Colonic mucosa (tissue), 4 donors: ENCODE measurements at regions not wholly inside any gene's neighbourhood (a gene's known extent, or its start where the extent isn't known, plus 50 kb on each side); places are given as distances from the start of the nearest gene placed in this dataset.

Source experiments
- DNase-seq: peaks from one replicate; pipeline ENCODE4 v3.0.0-alpha.2; 2020
- H3K27ac ChIP-seq: fragments of 200-600 bp; one replicate; pipeline ENCODE4 v1.8.0; 2021
- H3K27me3 ChIP-seq: fragments of 200-600 bp; one replicate; pipeline ENCODE4 v1.8.0; 2021
- H3K36me3 ChIP-seq: fragments of 200-600 bp; one replicate; pipeline ENCODE4 v1.8.0; 2021
- H3K4me1 ChIP-seq: fragments of 200-600 bp; one replicate; pipeline ENCODE4 v1.8.0; 2021; ENCODE audit warnings: mild to moderate bottlenecking
- H3K4me3 ChIP-seq: fragments of 200-600 bp; one replicate; pipeline ENCODE4 v1.8.0; 2021
- H3K9ac ChIP-seq, 2 donors: one replicate each; pipeline ENCODE4 v1.7.0; 2013; ENCODE audit warnings: control low read depth in 2 of 2, low read depth in 2 of 2, low read length in 2 of 2
- H3K9me3 ChIP-seq: fragments of 200-600 bp; one replicate; pipeline ENCODE4 v1.8.0; 2021
- CTCF ChIP-seq: fragments of 200-600 bp; IDR thresholded peaks from one replicate; pipeline ENCODE4 v1.8.0; 2022; ENCODE audit warnings: antibody characterized with exemption, mild to moderate bottlenecking
- intact Hi-C: fragments of 100-400 bp; cut with DNase I; formaldehyde crosslinking; loops from one replicate; pipeline ENCODE4 v1.14.1; 2022
- donor health status: healthy.
- donor health status: DM: no; HTN: no; CAD: no.
- donor health status: DM: no; HTN: no; CAD: no.

- Histone ChIP-seq H3K9ac (no peak overlapping the region), H3K4me3 (no peak overlapping the region), H3K9me3 (no peaks in the 10 kb centered on the region), H3K36me3 (no peaks in the 10 kb centered on the region), H3K4me1 (no peaks in the 10 kb centered on the region), H3K27me3 (no peaks in the 10 kb centered on the region), H3K27ac (no peak overlapping the region)
- no peak for DNase-seq
- no peak for TF ChIP-seq CTCF
- intact Hi-C loops, result no loop called here
Observed at GRCh38 chr17:77505181-77505639, 364.4 kb downstream of the SEC14L1 start.

GRCh38 chr17:77506371-77506991, 365.7 kb downstream of the SEC14L1 start:
- H3K36me3 ChIP-seq, result no peaks in the 10 kb centered on the region
- H3K4me3 ChIP-seq, result no peak overlapping the region
- no peak for TF ChIP-seq CTCF
- no peaks in the 10 kb centered on the region for H3K9me3 ChIP-seq
- no peak overlapping the region for H3K9ac ChIP-seq
- no peaks in the 10 kb centered on the region for H3K4me1 ChIP-seq
- no peaks in the 10 kb centered on the region for H3K27me3 ChIP-seq
- no peak for DNase-seq
- intact Hi-C loops, result no loop called here
- H3K27ac ChIP-seq, result no peak overlapping the region

GRCh38 chr17:77507111-77507885, 366.5 kb downstream of the SEC14L1 start:
- H3K36me3 ChIP-seq, result no peaks in the 10 kb centered on the region
- H3K4me1 ChIP-seq, result no peaks in the 10 kb centered on the region
- H3K27me3 ChIP-seq, result no peaks in the 10 kb centered on the region
- no peak overlapping the region for H3K4me3 ChIP-seq
- no peak for TF ChIP-seq CTCF
- intact Hi-C loops, result no loop called here
- no peaks in the 10 kb centered on the region for H3K9me3 ChIP-seq
- no peak overlapping the region for H3K9ac ChIP-seq
- no peak for DNase-seq
- H3K27ac ChIP-seq, result no peak overlapping the region

- no peak for TF ChIP-seq CTCF
- no peak overlapping the region for H3K9ac ChIP-seq
- H3K4me3 ChIP-seq, result no peak overlapping the region
- intact Hi-C loops, result no loop called here
- H3K4me1 ChIP-seq, result no peaks in the 10 kb centered on the region
- DNase-seq, result no peak
- no peaks in the 10 kb centered on the region for H3K27me3 ChIP-seq
- no peaks in the 10 kb centered on the region for H3K36me3 ChIP-seq
- no peaks in the 10 kb centered on the region for H3K9me3 ChIP-seq
- no peak overlapping the region for H3K27ac ChIP-seq
Observed at GRCh38 chr17:77508047-77508715, 367.4 kb downstream of the SEC14L1 start.

GRCh38 chr17:77509089-77509488, 368.3 kb downstream of the SEC14L1 start:
- Histone ChIP-seq H3K9me3 (no peaks in the 10 kb centered on the region), H3K36me3 (no peaks in the 10 kb centered on the region), H3K27ac (no peak overlapping the region), H3K9ac (no peak overlapping the region), H3K4me1 (no peaks in the 10 kb centered on the region), H3K4me3 (no peak overlapping the region), H3K27me3 (no peaks in the 10 kb centered on the region)
- intact Hi-C loops, result no loop called here
- no peak for DNase-seq
- TF ChIP-seq CTCF, result no peak
